H1 (cell line): ENCODE measurements at regions not wholly inside any gene's neighbourhood (a gene's known extent, or its start where the extent isn't known, plus 50 kb on each side); places are given as distances from the start of the nearest gene placed in this dataset.

Experiments used
- ATF3 ChIP-seq: IDR thresholded peaks from 2 replicates; pipeline ENCODE4 v1.6.1; 2011; ENCODE audit warnings: low read depth, mild to moderate bottlenecking, low read length; ENCODE audit not compliant: insufficient read depth
- CEBPB ChIP-seq: IDR thresholded peaks from 2 replicates; pipeline ENCODE4 v1.6.1; 2012; ENCODE audit warnings: low read depth, low read length
- CHD2 ChIP-seq: IDR thresholded peaks from 2 replicates; pipeline ENCODE4 v1.6.1; 2012; ENCODE audit warnings: low read length, improper control_type of control experiment
- CHD7 ChIP-seq: fragments of 300-600 bp; sonication (generic); IDR thresholded peaks from 2 replicates; pipeline ENCODE4 v1.7.1; 2012; ENCODE audit warnings: low read length, moderate library complexity, mild to moderate bottlenecking, inconsistent platforms; ENCODE audit not compliant: insufficient replicate concordance
- E2F6 ChIP-seq: IDR thresholded peaks from 2 replicates; pipeline ENCODE4 v1.6.1; 2012; ENCODE audit warnings: inconsistent platforms
- JUND ChIP-seq: IDR thresholded peaks from 2 replicates; pipeline ENCODE4 v1.6.1; 2011; ENCODE audit warnings: mild to moderate bottlenecking, improper control_type of control experiment, low read length
- MAX ChIP-seq: IDR thresholded peaks from 2 replicates; pipeline ENCODE4 v1.6.1; 2012; ENCODE audit warnings: inconsistent platforms
- SP4 ChIP-seq: IDR thresholded peaks from 2 replicates; pipeline ENCODE4 v1.6.1; 2012; ENCODE audit warnings: low read length, inconsistent platforms
- TAF7 ChIP-seq: optimal IDR thresholded peaks from 2 replicates; pipeline ENCODE3; 2011; ENCODE audit warnings: low read depth, mild to moderate bottlenecking, inconsistent platforms, low read length, moderate library complexity, borderline replicate concordance
- ZNF274 ChIP-seq: IDR thresholded peaks from 2 replicates; pipeline ENCODE4 v1.7.0; 2012; ENCODE audit warnings: low read length, borderline replicate concordance; ENCODE audit errors: extremely low read depth

- TF ChIP-seq CHD7 (no peak), ATF3 (no peak), E2F6 (no peak), TAF7 (no peak), CEBPB (no peak), MAX (no peak), JUND (no peak), CHD2 (no peak), ZNF274 (no peak), SP4 (no peak)
Measured at GRCh38 chr14:37681486-37681885, 86.1 kb downstream of the TTC6 start (continued).
